ENCODE measurements at regions not wholly inside any gene's neighbourhood (a gene's known extent, or its start where the extent isn't known, plus 50 kb on each side); places are given as distances from the start of the nearest gene placed in this dataset.

GRCh38 chr17:63162406-63163157, 196.5 kb downstream of the TANC2 start:
- H3K27ac ChIP-seq: no peak overlapping the region
- TF ChIP-seq ZFX (IDR thresholded peaks at IDR 0.05) (no peak), CTCF (conservative IDR thresholded peaks at IDR 0.05) (no peak)

GRCh38 chr17:63163158-63163520, 197.1 kb downstream of the TANC2 start:
- H3K27ac ChIP-seq: no peak overlapping the region
- TF ChIP-seq ZFX (IDR thresholded peaks at IDR 0.05) (no peak), CTCF (conservative IDR thresholded peaks at IDR 0.05) (no peak)

GRCh38 chr17:63165400-63165799, 199.4 kb downstream of the TANC2 start:
- no peak for TF ChIP-seq CTCF (conservative IDR thresholded peaks at IDR 0.05)
- no peak for TF ChIP-seq ZFX (IDR thresholded peaks at IDR 0.05)

GRCh38 chr17:63170795-63171194, 204.8 kb downstream of the TANC2 start:
- H3K27ac ChIP-seq: no peak overlapping the region

More at GRCh38 chr17:63165400-63165799, 199.4 kb downstream of the TANC2 start:
- H3K27ac ChIP-seq: no peak overlapping the region

GRCh38 chr17:63171428-63172393, 205.7 kb downstream of the TANC2 start:
- no peak overlapping the region for H3K27ac ChIP-seq
- TF ChIP-seq ZFX (IDR thresholded peaks at IDR 0.05): no peak
- TF ChIP-seq CTCF (conservative IDR thresholded peaks at IDR 0.05): no peak

More at GRCh38 chr17:63170795-63171194, 204.8 kb downstream of the TANC2 start:
- TF ChIP-seq ZFX (IDR thresholded peaks at IDR 0.05) (no peak), CTCF (conservative IDR thresholded peaks at IDR 0.05) (no peak)

GRCh38 chr17:63173450-63173849, 207.4 kb downstream of the TANC2 start:
- no peak for TF ChIP-seq ZFX (IDR thresholded peaks at IDR 0.05)
- no peak for TF ChIP-seq CTCF (conservative IDR thresholded peaks at IDR 0.05)
- H3K27ac ChIP-seq: no peak overlapping the region

GRCh38 chr17:63173903-63174302, 207.9 kb downstream of the TANC2 start:
- TF ChIP-seq CTCF (conservative IDR thresholded peaks at IDR 0.05) (no peak), ZFX (IDR thresholded peaks at IDR 0.05) (no peak)
- no peak overlapping the region for H3K27ac ChIP-seq

Measured in C4-2B (cell line).